GM19193 (cell line): ENCODE measurements at regions not wholly inside any gene's neighbourhood (a gene's known extent, or its start where the extent isn't known, plus 50 kb on each side); places are given as distances from the start of the nearest gene placed in this dataset.

ENCODE experiments used
- POLR2A ChIP-seq: IDR thresholded peaks from 4 replicates; pipeline ENCODE4 v1.6.1; 2011; ENCODE audit not compliant: insufficient read depth, insufficient read length; ENCODE audit errors: extremely low read depth

GRCh38 chr16:87199379-87199778 is 117.8 kb downstream of the C16orf95 start:
- TF ChIP-seq POLR2A = no peak

- TF ChIP-seq POLR2A = no peak
These were observed 117.3 kb downstream of the C16orf95 start for GRCh38 chr16:87199901-87200300.

GRCh38 chr16:87200637-87201036 is 116.6 kb downstream of the C16orf95 start:
- TF ChIP-seq POLR2A = no peak

GRCh38 chr16:87201052-87201451 is 116.1 kb downstream of the C16orf95 start:
- TF ChIP-seq POLR2A = no peak

GRCh38 chr16:87201790-87202189 is 115.4 kb downstream of the C16orf95 start:
- TF ChIP-seq POLR2A = no peak

- no peak for TF ChIP-seq POLR2A
These were observed 114.8 kb downstream of the C16orf95 start for GRCh38 chr16:87202346-87202745.

GRCh38 chr16:87203060-87203656 is 114.0 kb downstream of the C16orf95 start:
- no peak for TF ChIP-seq POLR2A

GRCh38 chr16:87206646-87207451 is 110.3 kb downstream of the C16orf95 start:
- no peak for TF ChIP-seq POLR2A

GRCh38 chr16:87207509-87207908 is 109.7 kb downstream of the C16orf95 start:
- TF ChIP-seq POLR2A = no peak

GRCh38 chr16:87207965-87208364 is 109.2 kb downstream of the C16orf95 start:
- no peak for TF ChIP-seq POLR2A

- TF ChIP-seq POLR2A = no peak
These were observed 107.2 kb downstream of the C16orf95 start for GRCh38 chr16:87209808-87210512.

GRCh38 chr16:87210894-87211293 is 106.3 kb downstream of the C16orf95 start:
- no peak for TF ChIP-seq POLR2A

GRCh38 chr16:87212026-87212425 is 105.2 kb downstream of the C16orf95 start:
- TF ChIP-seq POLR2A = no peak

- TF ChIP-seq POLR2A = no peak
These were observed 103.7 kb downstream of the C16orf95 start for GRCh38 chr16:87213536-87213935.

- TF ChIP-seq POLR2A = no peak
These were observed 100.9 kb downstream of the C16orf95 start for GRCh38 chr16:87216148-87216840.
